ENCODE measurements at regions not wholly inside any gene's neighbourhood (a gene's known extent, or its start where the extent isn't known, plus 50 kb on each side); places are given as distances from the start of the nearest gene placed in this dataset.

- no peak overlapping the region for H2BK120ac ChIP-seq (replicated peaks; ENCODE audit: low read depth, low read length)
- ChIA-PET POLR2A (ENCODE audit: partially characterized antibody) (no interaction called here), CTCF (ENCODE audit: partially characterized antibody) (interaction anchor here (0.7 kb wide), 1 partner anchor 267 kb away, joined by 3 read pairs; no protein-coding TSS in a partner anchor)
- H3K4me2 ChIP-seq (ENCODE audit: insufficient read depth in 1 of 2, low read depth in 2 of 2, low read length in 2 of 2): no peak overlapping the region
- no peak overlapping the region for H3K27ac ChIP-seq (ENCODE audit: low read depth, low read length)
- no peak overlapping the region for H3K4me3 ChIP-seq (ENCODE audit: extremely low read depth in 1 of 4, insufficient read depth in 2 of 4, low read depth in 3 of 4, low read length in 4 of 4)
- no peaks in the 10 kb centered on the region; the same call in 1 of the 2 replicates for H3K23me2 ChIP-seq (ENCODE audit: low read depth, low read length)
- H3K23ac ChIP-seq (ENCODE audit: insufficient read length): no peak overlapping the region
- no peak overlapping the region for H3K9ac ChIP-seq (replicated peaks in 1 of 4; ENCODE audit: extremely low read depth in 1 of 4, low read depth in 3 of 4, low read length in 3 of 4)
- no peaks in the 10 kb centered on the region for H4K20me1 ChIP-seq (replicated peaks in 1 of 2; ENCODE audit: control insufficient read depth in 1 of 2, insufficient read depth in 2 of 2, low read length in 2 of 2)
- no peaks in the 10 kb centered on the region for H3K79me1 ChIP-seq (ENCODE audit: low read depth, low read length)
- WGBS, 2 experiments (ENCODE audit: extremely low coverage in 1 of 2, insufficient coverage in 1 of 2, insufficient read length in 1 of 2, insufficient replicate concordance in 2 of 2, low coverage in 1 of 2, low lambda C conversion rate in 2 of 2, missing lambda C conversion rate in 1 of 2): 83% methylated on average over 4 of the region's 4 CpGs; no CpG with 5 or more reads in 1 of the 2 experiments
- H2BK12ac ChIP-seq (ENCODE audit: low read depth, low read length): no peak overlapping the region
- H2AK5ac ChIP-seq (ENCODE audit: low read depth, low read length): no peak overlapping the region
- no peak overlapping the region for H3K14ac ChIP-seq (ENCODE audit: insufficient read length)
- no peak overlapping the region for H3K56ac ChIP-seq (replicated peaks; ENCODE audit: insufficient read length, low read depth, low read length)
- H4K8ac ChIP-seq (ENCODE audit: extremely low read depth, insufficient read depth, low read length): no peak overlapping the region
- no peak overlapping the region for H4K5ac ChIP-seq (ENCODE audit: insufficient read length, low read depth, low read length)
- H2BK20ac ChIP-seq (ENCODE audit: low read length): 0 out of 2 replicates have a peak overlapping the region, but pooled peaks have one; percentile 32
- H4K91ac ChIP-seq (replicated peaks; ENCODE audit: insufficient read length, low read length): no peak overlapping the region
- H2BK15ac ChIP-seq (ENCODE audit: low read length): no peak overlapping the region
- H3K36me3 ChIP-seq (ENCODE audit: control insufficient read depth in 2 of 4, insufficient read depth in 4 of 4, low read length in 3 of 4): no peaks in the 10 kb centered on the region
- H3K79me2 ChIP-seq (ENCODE audit: control insufficient read depth in 1 of 2, insufficient read depth in 2 of 2, low read length in 2 of 2): no peaks in the 10 kb centered on the region
- H2BK5ac ChIP-seq (ENCODE audit: low read depth, low read length): no peak overlapping the region
- no peak for FAIRE-seq
- no peak overlapping the region for H2AFZ ChIP-seq (ENCODE audit: low read length)
- no peaks in the 10 kb centered on the region for H3K9me3 ChIP-seq (ENCODE audit: insufficient read depth in 2 of 2, low read depth in 1 of 2, low read length in 1 of 2)
- no peak for DNase-seq (ENCODE audit: low read depth in 1 of 2, low spot score in 2 of 2)
- H3K4ac ChIP-seq (replicated peaks; ENCODE audit: insufficient read length, low read depth, low read length): no peak overlapping the region
- H3K27me3 ChIP-seq (replicated peaks in 1 of 4; ENCODE audit: control insufficient read depth in 3 of 4, extremely low read depth in 1 of 4, insufficient read depth in 3 of 4, low read length in 3 of 4): no peaks in the 10 kb centered on the region
- no peak for TF ChIP-seq JUN (IDR thresholded peaks at IDR 0.05; ENCODE audit: low read depth, low read length)
- no peak for TF ChIP-seq POU5F1 (IDR thresholded peaks at IDR 0.05; ENCODE audit: low read depth, low read length)
- no peak for TF ChIP-seq SUZ12 (IDR thresholded peaks at IDR 0.05; ENCODE audit: low read length)
- no peak overlapping the region for H3K18ac ChIP-seq (ENCODE audit: extremely low read depth, low read length)
- no peaks in the 10 kb centered on the region; a peak in 1 of 7 replicates for H3K4me1 ChIP-seq (replicated peaks in 1 of 4; ENCODE audit: control insufficient read depth in 3 of 4, insufficient read depth in 4 of 4, low read length in 3 of 4)
Observed at GRCh38 chr5:74367934-74368333, 272.6 kb downstream of the ENC1 start.
